ENCODE measurements at regions not wholly inside any gene's neighbourhood (a gene's known extent, or its start where the extent isn't known, plus 50 kb on each side); places are given as distances from the start of the nearest gene placed in this dataset.

GRCh38 chr10:130824230-130825014 lies 487.1 kb downstream of the TCERG1L start:
- no peak for TF ChIP-seq CTCF (IDR thresholded peaks at IDR 0.05)
- TF ChIP-seq POLR2A (IDR thresholded peaks at IDR 0.05): no peak
- no peak for DNase-seq (ENCODE audit: low spot score in 2 of 2)
- H3K9me3 ChIP-seq: peaks cover 0 to 27% of the 10 kb centered on the region in 2 donors
- no peaks in the 10 kb centered on the region for H3K4me1 ChIP-seq
- H3K4me3 ChIP-seq: no peak overlapping the region
- no peaks in the 10 kb centered on the region for H3K36me3 ChIP-seq
- intact Hi-C loops (cut with DNase I; ENCODE audit: low total_unique reads): no loop called here
- no peak overlapping the region for H3K27ac ChIP-seq
- no peaks in the 10 kb centered on the region for H3K27me3 ChIP-seq

- no peak for DNase-seq (ENCODE audit: low spot score in 2 of 2)
- H3K27me3 ChIP-seq: peaks cover 0 to 9% of the 10 kb centered on the region in 2 donors
- intact Hi-C loops (cut with DNase I; ENCODE audit: low total_unique reads): no loop called here
These were observed 477.9 kb downstream of the TCERG1L start for GRCh38 chr10:130833596-130833995.

GRCh38 chr10:130834170-130834569 lies 477.4 kb downstream of the TCERG1L start:
- no peaks in the 10 kb centered on the region for H3K36me3 ChIP-seq
- H3K4me3 ChIP-seq: no peak overlapping the region
- intact Hi-C loops (cut with DNase I; ENCODE audit: low total_unique reads): no loop called here
- peaks cover 0 to 9% of the 10 kb centered on the region in 2 donors for H3K27me3 ChIP-seq
- no peak for DNase-seq (ENCODE audit: low spot score in 2 of 2)
- H3K4me1 ChIP-seq: no peaks in the 10 kb centered on the region
- TF ChIP-seq POLR2AphosphoS5 (IDR thresholded peaks at IDR 0.05) (no peak), CTCF (IDR thresholded peaks at IDR 0.05) (no peak), POLR2A (IDR thresholded peaks at IDR 0.05) (no peak)
- H3K27ac ChIP-seq: no peak overlapping the region
- no peaks in the 10 kb centered on the region for H3K9me3 ChIP-seq

More at GRCh38 chr10:130833596-130833995, 477.9 kb downstream of the TCERG1L start:
- Histone ChIP-seq H3K4me3 (no peak overlapping the region), H3K36me3 (no peaks in the 10 kb centered on the region), H3K27ac (no peak overlapping the region), H3K4me1 (no peaks in the 10 kb centered on the region), H3K9me3 (no peaks in the 10 kb centered on the region)
- TF ChIP-seq POLR2AphosphoS5 (IDR thresholded peaks at IDR 0.05) (no peak), POLR2A (IDR thresholded peaks at IDR 0.05) (no peak), CTCF (IDR thresholded peaks at IDR 0.05) (no peak)

- DNase-seq (ENCODE audit: low spot score in 2 of 2): no peak
- H3K4me1 ChIP-seq: no peaks in the 10 kb centered on the region
- intact Hi-C loops (cut with DNase I; ENCODE audit: low total_unique reads): no loop called here
- TF ChIP-seq POLR2AphosphoS5 (IDR thresholded peaks at IDR 0.05) (no peak), CTCF (IDR thresholded peaks at IDR 0.05) (no peak), POLR2A (IDR thresholded peaks at IDR 0.05) (no peak)
- no peak overlapping the region for H3K4me3 ChIP-seq
- H3K36me3 ChIP-seq: no peaks in the 10 kb centered on the region
- no peak overlapping the region for H3K27ac ChIP-seq
- peaks cover 0 to 9% of the 10 kb centered on the region in 2 donors for H3K27me3 ChIP-seq
- no peaks in the 10 kb centered on the region for H3K9me3 ChIP-seq
These were observed 476.9 kb downstream of the TCERG1L start for GRCh38 chr10:130834573-130834972.

- no peak overlapping the region for H3K4me3 ChIP-seq
- intact Hi-C loops (cut with DNase I; ENCODE audit: low total_unique reads): no loop called here
- no peak for TF ChIP-seq CTCF (IDR thresholded peaks at IDR 0.05)
- TF ChIP-seq POLR2A (IDR thresholded peaks at IDR 0.05): no peak
- TF ChIP-seq POLR2AphosphoS5 (IDR thresholded peaks at IDR 0.05): no peak
- H3K4me1 ChIP-seq: no peaks in the 10 kb centered on the region
- peaks cover 0 to 9% of the 10 kb centered on the region in 2 donors for H3K27me3 ChIP-seq
- no peak overlapping the region for H3K27ac ChIP-seq
- no peaks in the 10 kb centered on the region for H3K9me3 ChIP-seq
- no peaks in the 10 kb centered on the region for H3K36me3 ChIP-seq
- no peak for DNase-seq (ENCODE audit: low spot score in 2 of 2)
These were observed 476.5 kb downstream of the TCERG1L start for GRCh38 chr10:130835068-130835467.
